Esophagus squamous epithelium (tissue), 4 donors: ENCODE measurements at regions not wholly inside any gene's neighbourhood (a gene's known extent, or its start where the extent isn't known, plus 50 kb on each side); places are given as distances from the start of the nearest gene placed in this dataset.
"Not testable (repeated sequence)": the region's sequence is repeated elsewhere in the genome, so short reads cannot be mapped to it uniquely, and the experiment has no call there.

Experiments used
- POLR2A ChIP-seq, 4 donors: fragments of 450-650 bp; IDR thresholded peaks; one replicate each; pipeline ENCODE4 v1.6.1; 2017; ENCODE audit warnings: antibody characterized with exemption in 4 of 4, mild to moderate bottlenecking in 4 of 4, moderate library complexity in 3 of 4
- TF ChIP-seq, protein P1 (sequence below), 6 experiments: fragments of 450-650 bp in 4 of 6; fragments of 200-600 bp in 2 of 6; sonication (generic) in 2 of 6; IDR thresholded peaks; one replicate each; pipeline ENCODE4 v1.5.1; 2016 to 2019; ENCODE audit warnings: antibody characterized with exemption in 6 of 6, mild to moderate bottlenecking in 4 of 6, moderate library complexity in 4 of 6

DNA sequence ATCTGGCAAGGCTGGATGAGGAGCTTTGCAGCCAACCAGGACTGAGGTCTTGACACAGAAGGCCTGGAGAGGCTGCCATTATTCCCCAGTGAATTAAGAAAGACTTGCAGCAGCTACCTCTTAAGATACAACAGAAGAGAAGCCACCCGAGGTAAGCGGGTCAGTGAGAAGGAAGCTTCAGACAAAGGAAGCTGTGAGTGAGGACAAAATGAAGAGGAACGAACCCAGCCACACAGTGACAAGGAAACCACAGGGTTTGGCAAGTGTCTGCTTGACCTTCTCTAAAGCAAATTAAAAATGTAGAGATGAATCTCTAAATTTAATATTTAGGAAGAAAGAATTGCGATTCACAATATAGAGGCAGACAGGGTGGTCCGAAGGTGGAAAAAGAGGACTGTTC, 281.8 kb upstream of the FRG1 start:
- not testable (repeated sequence) for TF ChIP-seq POLR2A (IDR thresholded peaks at IDR 0.05)
- TF ChIP-seq, protein P1, sequence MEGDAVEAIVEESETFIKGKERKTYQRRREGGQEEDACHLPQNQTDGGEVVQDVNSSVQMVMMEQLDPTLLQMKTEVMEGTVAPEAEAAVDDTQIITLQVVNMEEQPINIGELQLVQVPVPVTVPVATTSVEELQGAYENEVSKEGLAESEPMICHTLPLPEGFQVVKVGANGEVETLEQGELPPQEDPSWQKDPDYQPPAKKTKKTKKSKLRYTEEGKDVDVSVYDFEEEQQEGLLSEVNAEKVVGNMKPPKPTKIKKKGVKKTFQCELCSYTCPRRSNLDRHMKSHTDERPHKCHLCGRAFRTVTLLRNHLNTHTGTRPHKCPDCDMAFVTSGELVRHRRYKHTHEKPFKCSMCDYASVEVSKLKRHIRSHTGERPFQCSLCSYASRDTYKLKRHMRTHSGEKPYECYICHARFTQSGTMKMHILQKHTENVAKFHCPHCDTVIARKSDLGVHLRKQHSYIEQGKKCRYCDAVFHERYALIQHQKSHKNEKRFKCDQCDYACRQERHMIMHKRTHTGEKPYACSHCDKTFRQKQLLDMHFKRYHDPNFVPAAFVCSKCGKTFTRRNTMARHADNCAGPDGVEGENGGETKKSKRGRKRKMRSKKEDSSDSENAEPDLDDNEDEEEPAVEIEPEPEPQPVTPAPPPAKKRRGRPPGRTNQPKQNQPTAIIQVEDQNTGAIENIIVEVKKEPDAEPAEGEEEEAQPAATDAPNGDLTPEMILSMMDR (IDR thresholded peaks at IDR 0.05), result not testable (repeated sequence)
